ENCODE measurements at regions not wholly inside any gene's neighbourhood (a gene's known extent, or its start where the extent isn't known, plus 50 kb on each side); places are given as distances from the start of the nearest gene placed in this dataset.
"Not testable (repeated sequence)": the region's sequence is repeated elsewhere in the genome, so short reads cannot be mapped to it uniquely, and the experiment has no call there.

- peak; percentile 10 for DNase-seq (ENCODE audit: low read depth, low spot score)
- no peak overlapping the region for H3K27ac ChIP-seq
Observed at GRCh38 chr16:51989637-51990230, 557.2 kb downstream of the TOX3 start.

- no peak overlapping the region for H3K27ac ChIP-seq
- DNase-seq (ENCODE audit: low read depth, low spot score), result no peak
Observed at GRCh38 chr16:51988977-51989376, 558.0 kb downstream of the TOX3 start.

GRCh38 chr16:51987519-51987918 lies 559.4 kb downstream of the TOX3 start:
- no peak for DNase-seq (ENCODE audit: low read depth, low spot score)
- no peak overlapping the region for H3K27ac ChIP-seq

- DNase-seq (ENCODE audit: low read depth, low spot score), result no peak
- no peak overlapping the region for H3K27ac ChIP-seq
Observed at GRCh38 chr16:51986717-51987116, 560.2 kb downstream of the TOX3 start.

GRCh38 chr16:51986301-51986700 lies 560.6 kb downstream of the TOX3 start:
- no peak for DNase-seq (ENCODE audit: low read depth, low spot score)
- no peak overlapping the region for H3K27ac ChIP-seq

- H3K27ac ChIP-seq, result no peak overlapping the region
- DNase-seq (ENCODE audit: low read depth, low spot score), result no peak
Observed at GRCh38 chr16:51985126-51985525, 561.8 kb downstream of the TOX3 start.

- H3K27ac ChIP-seq, result no peak overlapping the region
- no peak for DNase-seq (ENCODE audit: low read depth, low spot score)
Observed at GRCh38 chr16:51984395-51984794, 562.5 kb downstream of the TOX3 start.

- H3K27ac ChIP-seq, result no peak overlapping the region
- peak; percentile 6 for DNase-seq (ENCODE audit: low read depth, low spot score)
Observed at GRCh38 chr16:51982715-51983680, 563.9 kb downstream of the TOX3 start.

- no peak for DNase-seq (ENCODE audit: low read depth, low spot score)
- no peak overlapping the region for H3K27ac ChIP-seq
Observed at GRCh38 chr16:51981725-51982124, 565.2 kb downstream of the TOX3 start.

- not testable (repeated sequence) for DNase-seq (ENCODE audit: low read depth, low spot score); H3K27ac ChIP-seq
Observed at GRCh38 chr16:51977506-51977905, 569.4 kb downstream of the TOX3 start.

GRCh38 chr16:51971184-51971583 lies 575.8 kb downstream of the TOX3 start:
- no peak for DNase-seq (ENCODE audit: low read depth, low spot score)
- H3K27ac ChIP-seq, result no peak overlapping the region

GRCh38 chr16:51968749-51969148 lies 578.2 kb downstream of the TOX3 start:
- DNase-seq (ENCODE audit: low read depth, low spot score), result no peak
- no peak overlapping the region for H3K27ac ChIP-seq

- H3K27ac ChIP-seq, result no peak overlapping the region
- DNase-seq (ENCODE audit: low read depth, low spot score), result no peak
Observed at GRCh38 chr16:51967646-51968045, 579.3 kb downstream of the TOX3 start.

- H3K27ac ChIP-seq, result no peak overlapping the region
- DNase-seq (ENCODE audit: low read depth, low spot score), result no peak
Observed at GRCh38 chr16:51960931-51961330, 586.0 kb downstream of the TOX3 start.

- DNase-seq (ENCODE audit: low read depth, low spot score), result no peak
- H3K27ac ChIP-seq, result no peak overlapping the region
Observed at GRCh38 chr16:51953286-51953985, 593.5 kb downstream of the TOX3 start.

- DNase-seq (ENCODE audit: low read depth, low spot score), result no peak
- no peak overlapping the region for H3K27ac ChIP-seq
Observed at GRCh38 chr16:51952500-51952899, 594.4 kb downstream of the TOX3 start.

- DNase-seq (ENCODE audit: low read depth, low spot score), result no peak
- H3K27ac ChIP-seq, result no peak overlapping the region
Observed at GRCh38 chr16:51951668-51952298, 595.2 kb downstream of the TOX3 start.

GRCh38 chr16:51950118-51950780 lies 596.7 kb downstream of the TOX3 start:
- H3K27ac ChIP-seq, result no peak overlapping the region
- no peak for DNase-seq (ENCODE audit: low read depth, low spot score)

GRCh38 chr16:51949282-51949681 lies 597.7 kb downstream of the TOX3 start:
- no peak for DNase-seq (ENCODE audit: low read depth, low spot score)
- no peak overlapping the region for H3K27ac ChIP-seq

GRCh38 chr16:51941412-51941811 lies 605.5 kb downstream of the TOX3 start:
- no peak for DNase-seq (ENCODE audit: low read depth, low spot score)
- H3K27ac ChIP-seq, result no peak overlapping the region

Data from epithelial cell of prostate (primary cell).